Stimulated activated memory B cell treated with anti-CD40 and anti-IgM and Interleukin-4, amounts not matched to agents 10 μg/mL and 1 μg/mL and 100 μg/mL, for 72 hours (primary cell): ENCODE measurements at regions not wholly inside any gene's neighbourhood (a gene's known extent, or its start where the extent isn't known, plus 50 kb on each side); places are given as distances from the start of the nearest gene placed in this dataset.

ENCODE experiments used
- ATAC-seq: fragments of 150-1000 bp; cut with Tn5 transposase; 2 replicates; pipeline ENCODE4 v1.10.0; 2021
- H3K27ac Mint-ChIP-seq: one replicate; pipeline ENCODE4 v1.8.0; 2022; ENCODE audit warnings: mild to moderate bottlenecking, mixed read lengths
- H3K27me3 Mint-ChIP-seq: one replicate; pipeline ENCODE4 v1.8.0; 2022; ENCODE audit warnings: mixed read lengths
- H3K36me3 Mint-ChIP-seq: one replicate; pipeline ENCODE4 v1.8.0; 2022; ENCODE audit warnings: mixed read lengths
- H3K4me1 Mint-ChIP-seq: one replicate; pipeline ENCODE4 v1.8.0; 2022; ENCODE audit warnings: mixed read lengths
- H3K4me3 Mint-ChIP-seq: one replicate; pipeline ENCODE4 v1.8.0; 2022; ENCODE audit warnings: mild to moderate bottlenecking, moderate library complexity, mixed read lengths
- H3K9me3 Mint-ChIP-seq: one replicate; pipeline ENCODE4 v1.8.0; 2022; ENCODE audit warnings: mixed read lengths

GRCh38 chr11:112455791-112456190 lies 195.1 kb upstream of the PLET1 start:
- Mint-ChIP-seq H3K9me3 (peaks cover 3% of the 10 kb centered on the region), H3K27ac (no peak overlapping the region), H3K4me3 (no peak overlapping the region), H3K27me3 (peaks cover 21% of the 10 kb centered on the region), H3K36me3 (no peaks in the 10 kb centered on the region), H3K4me1 (peaks cover 6% of the 10 kb centered on the region)
- no peak for ATAC-seq

- peaks cover 6% of the 10 kb centered on the region for H3K4me1 Mint-ChIP-seq
- H3K27ac Mint-ChIP-seq: no peak overlapping the region
- H3K4me3 Mint-ChIP-seq: no peak overlapping the region
- peaks cover 3% of the 10 kb centered on the region for H3K9me3 Mint-ChIP-seq
- no peak for ATAC-seq
- peaks cover 8% of the 10 kb centered on the region for H3K27me3 Mint-ChIP-seq
- no peaks in the 10 kb centered on the region for H3K36me3 Mint-ChIP-seq
Measured at GRCh38 chr11:112457532-112457931, 196.9 kb upstream of the PLET1 start.

GRCh38 chr11:112459001-112459400 lies 198.3 kb upstream of the PLET1 start:
- H3K36me3 Mint-ChIP-seq: no peaks in the 10 kb centered on the region
- H3K27ac Mint-ChIP-seq: no peak overlapping the region
- no peaks in the 10 kb centered on the region for H3K27me3 Mint-ChIP-seq
- peaks cover 6% of the 10 kb centered on the region for H3K4me1 Mint-ChIP-seq
- H3K9me3 Mint-ChIP-seq: peaks cover 3% of the 10 kb centered on the region
- no peak for ATAC-seq
- no peak overlapping the region for H3K4me3 Mint-ChIP-seq

DNA sequence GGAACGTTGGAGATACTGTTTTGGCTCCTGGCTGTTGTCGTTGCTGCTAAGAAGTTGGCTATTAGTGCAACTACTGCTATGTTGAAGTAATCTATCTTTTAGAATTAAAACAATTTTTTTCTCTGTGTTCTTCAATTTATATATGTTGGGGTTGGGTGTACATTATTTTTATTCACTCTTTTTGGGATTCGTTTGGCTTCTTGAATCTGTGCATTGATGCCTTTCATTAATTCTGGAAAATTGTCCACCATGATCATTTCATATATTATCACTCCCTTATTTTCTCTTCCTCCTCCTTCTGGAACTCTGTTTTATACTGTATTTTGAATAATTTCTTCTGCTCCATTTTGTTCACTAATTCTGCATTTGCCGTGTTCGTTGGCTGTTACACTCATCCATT lies 199.5 kb upstream of the PLET1 start:
- H3K4me3 Mint-ChIP-seq: no peak overlapping the region

GRCh38 chr11:112464949-112465348 lies 204.3 kb upstream of the PLET1 start:
- Mint-ChIP-seq H3K36me3 (no peaks in the 10 kb centered on the region), H3K9me3 (peaks cover 3% of the 10 kb centered on the region), H3K4me1 (no peaks in the 10 kb centered on the region), H3K27ac (no peak overlapping the region), H3K4me3 (no peak overlapping the region), H3K27me3 (peaks cover 15% of the 10 kb centered on the region)
- no peak for ATAC-seq

More for the DNA sequence above, 199.5 kb upstream of the PLET1 start:
- peaks cover 4% of the 10 kb centered on the region for H3K27me3 Mint-ChIP-seq
- no peak overlapping the region for H3K27ac Mint-ChIP-seq
- H3K36me3 Mint-ChIP-seq: no peaks in the 10 kb centered on the region
- no peak for ATAC-seq
- peaks cover 6% of the 10 kb centered on the region for H3K4me1 Mint-ChIP-seq
- peaks cover 3% of the 10 kb centered on the region for H3K9me3 Mint-ChIP-seq

DNA sequence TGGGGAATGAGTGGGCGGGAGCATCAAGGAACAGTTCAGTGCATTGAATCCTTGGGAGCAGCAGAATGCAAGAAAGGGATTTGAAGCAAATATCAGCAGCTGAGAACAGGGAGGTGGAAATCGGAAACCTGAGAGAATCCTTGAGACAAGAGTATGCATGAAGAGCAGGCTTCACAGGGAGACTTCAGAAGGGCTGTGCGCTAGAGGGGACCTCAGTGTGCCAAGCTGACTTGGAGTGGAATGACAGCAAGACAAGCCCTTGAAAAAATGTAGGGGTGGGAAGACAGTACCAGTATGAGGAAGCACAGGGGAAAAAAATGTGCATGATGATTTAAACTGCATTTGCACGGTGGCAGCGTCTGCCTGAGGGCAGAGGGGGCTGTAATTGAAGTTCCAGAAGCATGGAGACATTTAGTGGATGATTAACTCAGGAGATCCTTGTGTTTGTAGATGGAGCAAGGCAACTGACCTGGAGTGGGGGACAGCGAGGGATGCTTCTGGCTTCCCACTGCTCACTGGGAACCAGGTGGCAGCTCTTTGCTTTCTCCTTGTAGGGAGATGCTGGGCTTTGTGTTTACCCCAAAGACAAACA lies 204.9 kb upstream of the PLET1 start:
- no peak for ATAC-seq
- no peak overlapping the region for H3K4me3 Mint-ChIP-seq

GRCh38 chr11:112467721-112468120 lies 207.1 kb upstream of the PLET1 start:
- Mint-ChIP-seq H3K36me3 (no peaks in the 10 kb centered on the region), H3K4me1 (no peaks in the 10 kb centered on the region), H3K27me3 (peaks cover 15% of the 10 kb centered on the region), H3K4me3 (no peak overlapping the region), H3K27ac (no peak overlapping the region), H3K9me3 (no peaks in the 10 kb centered on the region)
- ATAC-seq: no peak

More for the DNA sequence above, 204.9 kb upstream of the PLET1 start:
- Mint-ChIP-seq H3K27ac (no peak overlapping the region), H3K27me3 (peaks cover 15% of the 10 kb centered on the region), H3K4me1 (no peaks in the 10 kb centered on the region), H3K9me3 (peaks cover 3% of the 10 kb centered on the region), H3K36me3 (no peaks in the 10 kb centered on the region)

GRCh38 chr11:112469376-112469775 lies 208.7 kb upstream of the PLET1 start:
- Mint-ChIP-seq H3K4me1 (no peaks in the 10 kb centered on the region), H3K27me3 (peaks cover 15% of the 10 kb centered on the region), H3K36me3 (no peaks in the 10 kb centered on the region)

GRCh38 chr11:112470355-112470754 lies 209.7 kb upstream of the PLET1 start:
- no peaks in the 10 kb centered on the region for H3K4me1 Mint-ChIP-seq
- H3K9me3 Mint-ChIP-seq: no peaks in the 10 kb centered on the region
- H3K4me3 Mint-ChIP-seq: no peak overlapping the region
- H3K27me3 Mint-ChIP-seq: peaks cover 9% of the 10 kb centered on the region
- no peaks in the 10 kb centered on the region for H3K36me3 Mint-ChIP-seq
- ATAC-seq: no peak
- H3K27ac Mint-ChIP-seq: no peak overlapping the region

More at GRCh38 chr11:112469376-112469775, 208.7 kb upstream of the PLET1 start:
- Mint-ChIP-seq H3K4me3 (no peak overlapping the region), H3K27ac (no peak overlapping the region), H3K9me3 (no peaks in the 10 kb centered on the region)
- no peak for ATAC-seq

GRCh38 chr11:112471731-112472130 lies 211.1 kb upstream of the PLET1 start:
- Mint-ChIP-seq H3K4me3 (no peak overlapping the region), H3K27ac (no peak overlapping the region), H3K4me1 (no peaks in the 10 kb centered on the region), H3K9me3 (no peaks in the 10 kb centered on the region), H3K27me3 (no peaks in the 10 kb centered on the region), H3K36me3 (no peaks in the 10 kb centered on the region)
- ATAC-seq: no peak

GRCh38 chr11:112477152-112477551 lies 216.5 kb upstream of the PLET1 start:
- no peak for ATAC-seq
- no peaks in the 10 kb centered on the region for H3K36me3 Mint-ChIP-seq
- no peaks in the 10 kb centered on the region for H3K9me3 Mint-ChIP-seq
- H3K4me3 Mint-ChIP-seq: no peak overlapping the region
- no peak overlapping the region for H3K27ac Mint-ChIP-seq
- H3K4me1 Mint-ChIP-seq: no peaks in the 10 kb centered on the region
- no peaks in the 10 kb centered on the region for H3K27me3 Mint-ChIP-seq

DNA sequence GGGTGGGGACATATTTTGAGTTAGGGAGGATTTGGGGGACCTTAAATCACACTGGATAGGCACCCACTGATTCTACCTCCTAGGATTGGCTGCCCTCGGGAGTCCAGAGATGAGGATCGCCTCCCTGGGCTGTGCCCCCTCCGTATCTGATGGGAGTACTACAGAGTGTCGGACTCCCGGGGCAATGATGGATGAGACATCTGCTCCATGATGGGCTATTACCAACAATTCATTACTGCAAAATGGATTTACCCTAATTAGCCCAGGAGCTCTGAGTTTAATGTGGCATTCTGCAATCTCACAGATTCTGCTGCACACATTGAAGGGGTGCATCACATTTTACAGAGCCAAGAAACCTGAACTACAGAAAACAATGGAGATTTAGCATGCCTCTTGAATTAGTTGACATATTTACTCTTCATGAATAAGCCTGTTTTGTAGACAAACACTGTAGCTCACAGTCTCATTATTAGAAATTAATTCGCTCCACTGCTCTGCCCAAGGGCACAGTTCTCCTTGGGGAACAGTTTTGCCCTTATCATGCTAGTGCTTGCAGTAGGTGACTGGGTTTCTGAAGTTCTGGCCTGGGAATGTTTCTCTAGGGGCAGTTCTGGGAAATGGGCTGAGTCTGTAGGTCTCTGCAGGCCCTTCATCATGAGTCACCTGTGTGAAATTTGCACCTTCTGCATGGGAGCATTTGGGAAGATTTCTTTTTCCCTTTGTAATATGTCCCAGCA lies 217.1 kb upstream of the PLET1 start:
- Mint-ChIP-seq H3K9me3 (no peaks in the 10 kb centered on the region), H3K27ac (no peak overlapping the region), H3K4me3 (no peak overlapping the region), H3K4me1 (no peaks in the 10 kb centered on the region), H3K36me3 (no peaks in the 10 kb centered on the region), H3K27me3 (no peaks in the 10 kb centered on the region)
- ATAC-seq: no peak

DNA sequence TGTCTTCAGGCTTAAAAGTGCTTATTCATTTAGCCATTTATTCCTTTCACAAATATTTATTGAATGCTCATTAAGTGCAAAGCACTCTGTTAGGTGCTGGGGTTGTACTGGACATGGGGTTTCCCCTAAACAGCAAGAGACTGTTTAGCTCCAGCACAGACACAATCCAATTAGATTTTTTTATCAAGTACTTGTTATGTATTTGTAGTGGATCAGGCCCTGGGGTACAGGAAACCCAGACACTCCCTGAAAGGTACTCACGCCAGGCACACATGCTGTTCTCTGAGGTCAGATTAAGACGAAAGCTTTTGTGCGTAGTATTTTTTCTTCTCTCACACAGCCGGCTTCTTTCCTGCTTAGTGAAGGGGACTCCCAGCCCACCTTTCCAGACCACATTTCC lies 218.1 kb upstream of the PLET1 start:
- Mint-ChIP-seq H3K4me3 (no peak overlapping the region), H3K27ac (no peak overlapping the region), H3K4me1 (no peaks in the 10 kb centered on the region), H3K9me3 (no peaks in the 10 kb centered on the region), H3K36me3 (no peaks in the 10 kb centered on the region), H3K27me3 (no peaks in the 10 kb centered on the region)
- ATAC-seq: no peak

DNA sequence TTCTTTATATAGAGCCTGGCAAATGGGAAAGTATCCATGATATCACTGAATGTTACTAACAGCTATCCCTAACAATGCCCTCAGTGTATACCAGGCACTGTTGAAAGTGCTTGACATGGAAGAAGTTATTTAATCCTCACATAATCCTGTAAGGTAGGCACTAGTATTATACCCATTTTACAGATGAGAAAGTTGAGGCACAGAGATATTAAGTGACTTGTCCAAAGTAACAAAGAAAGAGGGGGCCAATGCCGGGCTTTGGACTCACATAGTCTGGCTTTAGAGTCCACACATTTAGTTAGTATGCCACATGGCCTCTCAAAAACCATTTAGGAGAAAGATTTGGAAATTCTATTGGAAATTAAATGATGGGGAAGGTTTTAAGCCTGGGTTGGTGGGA lies 220.8 kb upstream of the PLET1 start:
- Mint-ChIP-seq H3K9me3 (no peaks in the 10 kb centered on the region), H3K27ac (no peak overlapping the region), H3K36me3 (no peaks in the 10 kb centered on the region), H3K27me3 (peaks cover under 1% of the 10 kb centered on the region), H3K4me1 (no peaks in the 10 kb centered on the region), H3K4me3 (no peak overlapping the region)
- no peak for ATAC-seq

- no peaks in the 10 kb centered on the region for H3K4me1 Mint-ChIP-seq
- H3K27ac Mint-ChIP-seq: no peak overlapping the region
- no peak overlapping the region for H3K4me3 Mint-ChIP-seq
- ATAC-seq: no peak
- no peaks in the 10 kb centered on the region for H3K36me3 Mint-ChIP-seq
- no peaks in the 10 kb centered on the region for H3K9me3 Mint-ChIP-seq
- peaks cover 5% of the 10 kb centered on the region for H3K27me3 Mint-ChIP-seq
Measured at GRCh38 chr11:112481893-112482292, 221.2 kb upstream of the PLET1 start.

- Mint-ChIP-seq H3K9me3 (no peaks in the 10 kb centered on the region), H3K36me3 (no peaks in the 10 kb centered on the region), H3K4me3 (no peak overlapping the region), H3K27ac (no peak overlapping the region), H3K4me1 (no peaks in the 10 kb centered on the region), H3K27me3 (peaks cover 15% of the 10 kb centered on the region)
- ATAC-seq: no peak
Measured at GRCh38 chr11:112485280-112485679, 224.6 kb upstream of the PLET1 start.
